ENCODE measurements at regions not wholly inside any gene's neighbourhood (a gene's known extent, or its start where the extent isn't known, plus 50 kb on each side); places are given as distances from the start of the nearest gene placed in this dataset.

GRCh38 chr6:93048381-93048780 lies 371.0 kb downstream of the EPHA7 start:
- H3K27me3 ChIP-seq (ENCODE audit: control insufficient read depth in 3 of 3, insufficient read depth in 3 of 3, low read length in 2 of 3) = no peaks in the 10 kb centered on the region
- no peaks in the 10 kb centered on the region for H3K4me1 ChIP-seq (ENCODE audit: control insufficient read depth in 5 of 5, insufficient read depth in 5 of 5, low read length in 5 of 5)
- DNase-seq (no peak), ATAC-seq (ENCODE audit: insufficient read depth, low FRiP score) (no peak)
- no peak overlapping the region for H3K27ac ChIP-seq (ENCODE audit: low read depth in 1 of 2, low read length in 1 of 2)
- H3K36me3 ChIP-seq (ENCODE audit: control insufficient read depth in 4 of 4, insufficient read depth in 4 of 4, low read length in 4 of 4) = no peaks in the 10 kb centered on the region
- H3K9ac ChIP-seq (ENCODE audit: insufficient read depth in 1 of 2, low read length in 2 of 2) = no peak overlapping the region
- H3K4me3 ChIP-seq = no peak overlapping the region
- no peaks in the 10 kb centered on the region for H3K9me3 ChIP-seq (ENCODE audit: control insufficient read depth in 4 of 4, insufficient read depth in 3 of 4, low read length in 3 of 4)
- TF ChIP-seq, protein P1, sequence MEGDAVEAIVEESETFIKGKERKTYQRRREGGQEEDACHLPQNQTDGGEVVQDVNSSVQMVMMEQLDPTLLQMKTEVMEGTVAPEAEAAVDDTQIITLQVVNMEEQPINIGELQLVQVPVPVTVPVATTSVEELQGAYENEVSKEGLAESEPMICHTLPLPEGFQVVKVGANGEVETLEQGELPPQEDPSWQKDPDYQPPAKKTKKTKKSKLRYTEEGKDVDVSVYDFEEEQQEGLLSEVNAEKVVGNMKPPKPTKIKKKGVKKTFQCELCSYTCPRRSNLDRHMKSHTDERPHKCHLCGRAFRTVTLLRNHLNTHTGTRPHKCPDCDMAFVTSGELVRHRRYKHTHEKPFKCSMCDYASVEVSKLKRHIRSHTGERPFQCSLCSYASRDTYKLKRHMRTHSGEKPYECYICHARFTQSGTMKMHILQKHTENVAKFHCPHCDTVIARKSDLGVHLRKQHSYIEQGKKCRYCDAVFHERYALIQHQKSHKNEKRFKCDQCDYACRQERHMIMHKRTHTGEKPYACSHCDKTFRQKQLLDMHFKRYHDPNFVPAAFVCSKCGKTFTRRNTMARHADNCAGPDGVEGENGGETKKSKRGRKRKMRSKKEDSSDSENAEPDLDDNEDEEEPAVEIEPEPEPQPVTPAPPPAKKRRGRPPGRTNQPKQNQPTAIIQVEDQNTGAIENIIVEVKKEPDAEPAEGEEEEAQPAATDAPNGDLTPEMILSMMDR (IDR thresholded peaks at IDR 0.05; ENCODE audit: control extremely low read depth, extremely low read depth) = no peak

- ATAC-seq (ENCODE audit: insufficient read depth, low FRiP score) = no peak
- no peak overlapping the region for H3K27ac ChIP-seq (ENCODE audit: low read depth in 1 of 2, low read length in 1 of 2)
- no peak for DNase-seq
- no peaks in the 10 kb centered on the region for H3K4me1 ChIP-seq (ENCODE audit: control insufficient read depth in 5 of 5, insufficient read depth in 5 of 5, low read length in 5 of 5)
- H3K9me3 ChIP-seq (ENCODE audit: control insufficient read depth in 4 of 4, insufficient read depth in 3 of 4, low read length in 3 of 4) = no peaks in the 10 kb centered on the region
- H3K36me3 ChIP-seq (ENCODE audit: control insufficient read depth in 4 of 4, insufficient read depth in 4 of 4, low read length in 4 of 4) = no peaks in the 10 kb centered on the region
- H3K4me3 ChIP-seq = no peak overlapping the region
- TF ChIP-seq, protein P1 (IDR thresholded peaks at IDR 0.05; ENCODE audit: control extremely low read depth, extremely low read depth) = no peak
- H3K9ac ChIP-seq (ENCODE audit: insufficient read depth in 1 of 2, low read length in 2 of 2) = no peak overlapping the region
- no peaks in the 10 kb centered on the region for H3K27me3 ChIP-seq (ENCODE audit: control insufficient read depth in 3 of 3, insufficient read depth in 3 of 3, low read length in 2 of 3)
- 77 to 89% methylated on average over 3 of the region's 3 CpGs for WGBS, 2 donors
Observed at GRCh38 chr6:93047033-93047432, 372.3 kb downstream of the EPHA7 start.

- Histone ChIP-seq H3K36me3 (ENCODE audit: control insufficient read depth in 4 of 4, insufficient read depth in 4 of 4, low read length in 4 of 4) (no peaks in the 10 kb centered on the region), H3K27ac (ENCODE audit: low read depth in 1 of 2, low read length in 1 of 2) (no peak overlapping the region), H3K9me3 (ENCODE audit: control insufficient read depth in 4 of 4, insufficient read depth in 3 of 4, low read length in 3 of 4) (no peaks in the 10 kb centered on the region), H3K4me3 (no peak overlapping the region), H3K27me3 (ENCODE audit: control insufficient read depth in 3 of 3, insufficient read depth in 3 of 3, low read length in 2 of 3) (no peaks in the 10 kb centered on the region), H3K9ac (ENCODE audit: insufficient read depth in 1 of 2, low read length in 2 of 2) (no peak overlapping the region), H3K4me1 (ENCODE audit: control insufficient read depth in 5 of 5, insufficient read depth in 5 of 5, low read length in 5 of 5) (peaks cover 0 to 3% (median 0%) of the 10 kb centered on the region in 5 donors)
- peak in 2 of 3 donors; percentile 60 to 61 for DNase-seq
- no peak for ATAC-seq (ENCODE audit: insufficient read depth, low FRiP score)
- 38 to 56% methylated on average over 1 of the region's 1 CpG for WGBS, 2 donors
- TF ChIP-seq, protein P1 (IDR thresholded peaks at IDR 0.05; ENCODE audit: control extremely low read depth, extremely low read depth) = no peak
Observed at GRCh38 chr6:93045156-93045555, 374.2 kb downstream of the EPHA7 start.

- Histone ChIP-seq H3K4me1 (ENCODE audit: control insufficient read depth in 5 of 5, insufficient read depth in 5 of 5, low read length in 5 of 5) (peaks cover 0 to 3% (median 0%) of the 10 kb centered on the region in 5 donors), H3K9me3 (ENCODE audit: control insufficient read depth in 4 of 4, insufficient read depth in 3 of 4, low read length in 3 of 4) (peaks cover 0 to 11% (median 5%) of the 10 kb centered on the region in 4 donors), H3K27ac (ENCODE audit: low read depth in 1 of 2, low read length in 1 of 2) (no peak overlapping the region), H3K9ac (ENCODE audit: insufficient read depth in 1 of 2, low read length in 2 of 2) (no peak overlapping the region), H3K27me3 (ENCODE audit: control insufficient read depth in 3 of 3, insufficient read depth in 3 of 3, low read length in 2 of 3) (no peaks in the 10 kb centered on the region), H3K36me3 (ENCODE audit: control insufficient read depth in 4 of 4, insufficient read depth in 4 of 4, low read length in 4 of 4) (no peaks in the 10 kb centered on the region), H3K4me3 (no peak overlapping the region)
- no peak for ATAC-seq (ENCODE audit: insufficient read depth, low FRiP score)
- TF ChIP-seq, protein P1 (IDR thresholded peaks at IDR 0.05; ENCODE audit: control extremely low read depth, extremely low read depth) = no peak
- WGBS, 2 donors = 37 to 67% methylated on average over 4 of the region's 4 CpGs
- DNase-seq = no peak
Observed at GRCh38 chr6:93040375-93040774, 379.0 kb downstream of the EPHA7 start.

All from lung (tissue), 11 donors.